Stimulated activated CD4-positive, alpha-beta T cell treated with anti-CD3 and anti-CD28 coated beads, Interleukin-2, amount 100 ng/mL, for 48 hours (primary cell): ENCODE measurements at regions not wholly inside any gene's neighbourhood (a gene's known extent, or its start where the extent isn't known, plus 50 kb on each side); places are given as distances from the start of the nearest gene placed in this dataset.

Experiments used
- DNase-seq, 2 donors: peaks; one replicate each; pipeline ENCODE4 v3.0.0-alpha.2; 2020

DNA sequence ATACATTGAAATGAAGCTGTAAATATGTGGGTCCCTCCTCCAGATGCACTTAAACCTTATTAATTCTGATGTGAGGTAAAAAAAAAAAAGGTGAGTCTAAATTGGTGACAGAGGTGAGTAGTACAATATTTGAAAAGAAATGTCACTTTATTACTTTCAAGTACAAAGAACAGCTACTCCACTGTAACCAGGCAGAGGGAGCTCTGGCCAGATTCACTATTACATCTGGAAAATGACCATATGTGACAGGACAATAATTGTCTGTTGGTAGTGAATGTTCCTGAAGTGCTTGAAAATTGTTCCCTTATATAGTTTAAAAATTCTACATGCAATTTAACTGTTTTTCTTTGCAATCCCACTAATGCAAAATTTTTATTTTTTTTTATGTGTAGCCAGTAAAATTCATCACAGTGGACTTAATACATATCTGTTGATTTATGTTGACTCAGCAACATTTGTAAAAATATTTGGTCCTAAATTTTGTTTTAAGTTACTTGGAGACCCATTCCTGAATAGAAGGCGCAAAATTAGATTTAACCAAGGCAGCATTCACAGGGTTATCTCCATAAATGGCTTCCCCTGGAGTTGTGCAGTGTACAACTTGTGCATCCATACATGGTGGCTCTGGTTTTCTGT lies 231.9 kb upstream of the TBC1D5 start:
- no peak for DNase-seq

DNA sequence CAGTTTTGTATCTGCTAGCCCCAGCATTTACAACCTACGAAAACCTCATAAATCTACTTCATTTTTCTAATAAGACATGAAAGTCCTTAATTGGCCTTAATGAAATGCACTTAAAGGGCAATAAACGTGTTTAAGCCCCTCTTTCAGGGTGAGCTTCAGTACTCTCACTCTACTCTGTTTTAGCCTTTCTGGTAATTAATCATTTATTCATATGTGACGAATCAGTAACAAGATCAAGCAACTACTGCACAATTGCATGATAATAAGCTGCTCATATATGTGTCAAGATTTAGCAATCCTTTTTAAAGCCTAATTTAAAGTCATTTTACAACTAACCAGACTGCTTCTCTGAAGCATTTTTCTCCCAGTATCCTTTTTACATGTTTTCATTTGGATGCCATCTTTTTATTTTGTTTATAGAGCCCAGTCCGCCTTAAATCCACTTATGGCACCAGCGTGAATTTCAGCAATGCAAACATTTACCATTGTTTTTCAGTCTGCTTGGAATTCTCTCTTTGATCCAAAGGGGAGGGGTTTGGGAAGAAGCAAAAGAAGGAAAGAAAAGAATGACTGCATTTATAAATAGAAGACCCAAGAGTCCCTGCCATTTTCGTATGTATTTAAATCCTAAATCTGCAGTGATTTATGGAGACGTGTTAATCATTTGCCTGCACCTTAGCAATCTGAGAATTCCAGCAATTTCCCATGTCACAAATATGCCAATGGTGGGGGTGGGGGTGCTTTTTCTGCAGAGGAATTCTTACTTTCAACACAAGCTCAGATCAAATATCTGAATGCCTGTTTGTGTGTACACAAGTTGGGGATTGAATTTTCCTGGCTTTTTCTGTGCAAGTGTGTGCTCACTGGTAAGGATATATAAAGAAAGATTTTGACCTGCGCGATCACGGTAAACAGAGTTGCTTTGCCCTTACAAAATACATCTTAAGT lies 230.8 kb upstream of the TBC1D5 start:
- DNase-seq: no peak

DNA sequence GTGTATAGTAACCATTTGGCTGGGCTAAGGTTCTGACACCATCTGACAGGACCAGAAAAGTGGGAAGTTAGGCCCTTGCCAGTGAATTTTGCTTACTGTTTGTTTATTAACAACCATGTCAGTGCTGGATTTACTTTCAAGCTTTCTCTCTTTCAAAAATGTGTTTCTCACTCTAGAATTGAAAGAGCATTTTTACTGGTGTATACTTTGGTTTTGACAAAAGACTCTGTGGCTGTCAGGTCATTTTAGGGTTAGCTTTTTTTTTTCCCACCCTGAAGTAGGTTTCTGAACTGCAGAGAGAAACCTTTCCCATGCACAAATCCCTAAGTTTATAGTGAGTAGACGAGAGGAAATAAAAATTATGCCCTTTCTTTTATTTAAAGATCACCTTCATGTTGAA lies 230.0 kb upstream of the TBC1D5 start:
- no peak for DNase-seq

DNA sequence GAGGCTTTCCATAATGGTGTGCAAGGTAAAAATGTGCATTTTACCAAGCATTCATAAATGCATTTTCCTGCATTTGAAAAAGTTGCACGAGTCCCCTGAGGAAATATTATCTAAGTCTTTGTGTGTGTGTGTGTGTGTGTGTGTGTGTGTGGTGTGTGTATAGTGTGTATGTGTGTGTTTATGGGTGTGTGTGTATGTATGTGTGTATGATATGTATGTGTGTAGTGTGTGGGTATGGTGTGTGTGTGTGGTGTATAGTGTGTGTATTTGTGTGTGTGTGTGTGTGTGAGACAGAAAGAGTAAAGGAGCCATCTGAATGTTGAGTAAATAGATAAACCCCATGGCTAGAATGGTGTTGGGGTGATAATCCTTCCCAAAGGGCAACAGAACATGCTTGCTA lies 229.6 kb upstream of the TBC1D5 start:
- DNase-seq: no peak

DNA sequence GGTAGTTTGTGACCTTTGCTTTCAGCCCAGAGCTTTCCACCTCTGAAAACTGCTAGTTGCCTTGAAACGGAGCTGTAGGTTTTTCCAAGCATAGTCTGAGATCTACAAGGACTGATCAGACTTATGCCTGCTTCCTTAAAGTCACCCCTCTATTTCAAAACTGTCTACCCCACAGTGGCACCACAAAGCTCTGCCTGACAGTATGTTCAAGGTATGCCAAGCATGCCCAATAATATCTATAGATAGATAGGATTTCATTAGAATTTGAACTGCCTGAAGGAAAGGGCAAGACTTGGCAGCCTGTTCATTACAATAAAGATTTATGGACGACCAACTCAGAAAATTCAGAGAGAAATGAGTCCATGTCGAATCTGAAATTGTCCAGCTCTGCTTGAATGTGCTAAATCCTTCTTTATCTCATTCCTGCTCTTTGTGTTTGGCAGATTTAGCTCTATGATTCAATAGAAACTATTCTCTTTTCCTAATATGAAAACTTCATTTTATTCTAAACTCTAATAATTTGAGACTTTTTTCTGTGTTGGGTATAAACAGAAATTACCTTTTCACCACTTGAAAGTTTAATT lies 227.6 kb upstream of the TBC1D5 start:
- DNase-seq: no peak

DNA sequence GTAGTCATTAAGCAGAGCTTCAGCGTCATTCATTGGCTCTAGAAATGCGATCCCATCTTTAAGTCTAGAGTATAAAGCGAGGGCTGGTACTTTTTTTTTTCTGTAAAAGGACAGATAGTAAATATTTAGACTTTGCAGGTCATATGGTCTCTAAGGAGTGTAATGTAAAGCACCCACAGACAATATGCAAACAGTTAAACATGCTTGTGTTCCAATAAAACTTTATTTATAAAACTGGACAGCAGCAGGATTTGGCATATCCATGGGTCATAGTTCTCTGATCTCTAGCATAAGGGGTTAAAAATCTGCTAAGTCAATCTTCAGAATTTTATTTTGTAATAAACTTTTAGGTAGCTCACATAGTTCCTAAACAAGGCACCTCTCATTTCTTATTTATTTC lies 226.8 kb upstream of the TBC1D5 start:
- DNase-seq: no peak

DNA sequence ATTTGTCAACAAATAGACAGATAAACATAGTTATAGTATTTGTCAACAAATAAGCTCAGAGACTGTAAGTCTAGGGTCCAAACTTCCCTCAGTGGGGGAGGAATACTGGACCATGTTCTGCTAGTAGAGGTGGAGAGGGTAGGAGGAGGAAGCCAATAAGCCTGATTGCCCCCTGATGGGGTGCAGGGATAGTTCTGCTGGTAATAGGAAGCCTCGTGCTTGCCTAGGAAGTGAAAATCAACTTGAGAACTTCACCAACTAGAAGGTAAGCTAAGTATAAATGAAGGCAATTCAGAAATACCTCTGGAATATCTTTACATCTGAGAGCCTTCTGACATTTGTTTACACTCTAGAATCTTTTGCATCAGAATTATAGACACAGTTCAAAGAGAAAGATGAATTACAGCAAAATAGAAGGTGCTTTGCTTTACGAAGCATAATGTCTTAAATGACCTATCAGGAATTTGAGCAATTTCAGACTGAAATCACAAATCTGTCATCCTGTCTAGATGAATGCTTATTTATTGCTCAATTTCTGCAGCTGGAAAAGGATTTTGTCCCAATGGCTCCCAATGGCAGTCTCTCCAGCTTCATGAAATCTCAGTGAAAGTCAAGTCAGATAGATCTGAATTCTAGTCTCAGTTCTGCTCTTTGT lies 225.6 kb upstream of the TBC1D5 start:
- DNase-seq: no peak

DNA sequence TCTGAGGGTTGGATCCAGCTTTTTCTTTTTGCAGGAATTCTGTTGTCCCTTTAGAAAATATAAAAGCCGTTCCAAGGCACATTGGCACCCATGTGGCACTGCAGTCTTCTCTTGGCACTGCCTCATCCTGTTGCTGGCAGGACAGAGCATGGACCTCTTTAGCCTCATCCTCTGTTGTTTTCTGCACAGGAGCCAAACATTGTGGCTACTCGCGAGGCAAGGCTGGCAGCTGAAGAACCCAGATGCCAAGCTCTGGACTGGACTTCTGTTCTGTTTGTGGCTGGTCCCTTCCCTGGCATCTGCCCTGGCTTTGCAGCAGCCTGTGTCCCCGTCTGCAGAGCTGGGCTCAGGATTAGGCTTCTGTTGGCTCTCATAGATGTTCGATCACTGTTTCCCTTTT lies 224.7 kb upstream of the TBC1D5 start:
- DNase-seq: no peak

DNA sequence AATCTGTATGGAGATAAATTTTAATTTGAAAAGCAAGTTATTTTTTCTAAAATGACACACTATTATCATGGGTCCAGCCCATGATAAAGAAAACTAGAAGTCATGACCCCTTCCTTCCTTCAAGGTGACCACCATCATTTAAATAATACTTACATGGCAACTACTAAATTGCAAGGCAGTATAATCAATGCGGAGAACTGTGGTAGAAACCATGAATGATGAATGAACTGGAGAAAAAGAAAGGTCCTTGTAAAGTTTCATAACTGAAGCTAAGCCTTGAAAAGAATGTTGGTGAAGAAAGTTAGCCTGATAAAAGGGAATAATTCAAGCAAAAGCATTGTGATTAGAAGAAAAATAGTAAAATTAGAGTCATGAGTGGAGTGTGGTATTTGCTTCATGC lies 222.9 kb upstream of the TBC1D5 start:
- no peak for DNase-seq

DNA sequence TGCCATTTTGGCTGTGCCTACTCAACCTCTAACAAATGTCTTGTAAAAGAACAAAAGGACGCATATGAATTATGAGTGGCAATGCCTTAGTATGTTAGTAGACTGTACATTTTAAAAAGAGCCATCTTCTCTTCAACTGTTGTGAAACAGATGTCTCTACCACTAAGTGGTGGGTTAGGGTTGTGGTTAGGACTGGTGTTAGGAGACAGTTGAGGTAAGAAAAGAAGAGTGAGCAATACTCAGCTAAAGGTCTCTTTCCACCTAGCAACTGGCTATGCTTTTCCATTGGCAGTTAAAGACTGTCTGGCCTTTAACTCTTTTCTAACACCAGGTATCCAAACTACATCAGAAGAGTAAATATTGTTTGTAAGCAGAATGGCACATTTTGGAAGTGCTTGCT lies 221.7 kb upstream of the TBC1D5 start:
- no peak for DNase-seq

DNA sequence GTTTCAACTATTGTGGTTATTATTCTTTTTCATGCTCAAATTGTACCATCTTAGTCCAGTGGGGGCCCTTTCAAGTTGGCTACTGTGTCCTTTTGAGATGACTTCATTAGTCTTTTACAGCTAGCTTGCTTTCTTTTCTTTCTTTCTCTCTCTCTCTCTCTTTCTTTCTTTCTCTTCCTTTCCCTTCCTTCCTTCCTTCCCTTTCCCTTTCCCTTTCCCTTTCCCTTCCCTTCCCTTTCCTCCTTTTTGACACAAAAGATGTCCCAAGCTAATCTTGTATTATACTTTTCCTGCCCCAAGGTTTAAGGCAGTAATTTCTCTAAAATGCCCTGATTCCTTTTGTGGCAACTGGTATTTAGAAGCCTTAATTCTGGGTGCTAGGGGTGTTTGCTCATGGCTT lies 213.0 kb upstream of the TBC1D5 start:
- DNase-seq: no peak

DNA sequence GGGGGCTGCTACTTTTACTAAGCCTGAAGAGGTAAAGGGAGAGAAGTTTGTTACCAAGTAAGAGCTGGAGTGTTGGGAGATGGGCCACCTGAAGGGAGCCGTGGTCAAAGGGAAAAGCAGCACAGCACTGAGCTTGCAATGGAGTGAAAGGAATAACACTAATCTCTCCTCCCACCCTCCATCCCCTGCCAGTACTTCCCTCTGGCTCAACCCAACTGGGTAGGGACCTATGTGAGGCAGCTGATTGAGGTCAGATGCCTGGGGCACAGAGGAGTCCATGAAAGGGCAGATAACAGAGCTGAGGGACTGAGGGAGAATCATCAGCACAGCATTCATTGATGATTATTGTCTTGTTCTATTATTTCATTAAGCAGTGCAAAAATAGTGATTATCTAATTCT lies 212.4 kb upstream of the TBC1D5 start:
- DNase-seq: no peak

DNA sequence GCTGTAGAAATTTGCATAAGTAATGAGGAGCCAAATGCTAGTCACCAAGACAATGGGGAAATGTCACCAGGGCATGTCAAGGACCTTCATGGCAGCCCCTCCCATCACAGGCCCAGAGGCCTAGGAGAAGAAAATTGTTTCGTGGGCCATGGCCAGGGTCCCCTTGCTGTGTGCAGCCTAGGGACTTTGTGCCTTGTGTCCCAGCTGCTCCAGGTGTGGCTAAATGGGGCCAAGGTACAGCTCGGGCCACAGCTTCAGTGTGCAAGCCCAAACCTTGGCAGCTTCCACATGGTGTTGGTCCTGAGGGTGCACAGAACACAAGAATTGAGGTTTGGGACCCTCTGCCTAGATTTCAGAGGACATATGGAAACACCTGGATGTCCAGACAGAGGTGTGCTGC lies 208.8 kb upstream of the TBC1D5 start:
- no peak for DNase-seq

DNA sequence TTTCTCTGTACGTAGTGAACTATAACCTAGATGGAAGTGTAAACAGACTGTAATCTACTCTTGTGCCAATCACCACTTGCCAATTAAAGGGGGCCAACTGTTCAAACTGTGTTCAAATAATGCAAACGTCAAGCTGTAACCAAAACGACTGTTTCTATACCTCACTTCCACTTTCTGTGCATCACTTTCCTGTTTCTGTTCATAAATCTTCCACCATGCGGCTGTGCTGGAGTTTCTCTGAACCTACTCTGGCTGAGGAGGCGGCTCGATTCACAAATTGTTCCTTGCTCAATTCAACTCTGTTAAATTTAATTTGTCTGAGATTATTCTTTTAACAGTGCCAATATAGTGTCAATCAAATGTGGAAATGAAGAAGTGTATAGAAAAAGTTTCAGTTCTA lies 206.7 kb upstream of the TBC1D5 start:
- no peak for DNase-seq

DNA sequence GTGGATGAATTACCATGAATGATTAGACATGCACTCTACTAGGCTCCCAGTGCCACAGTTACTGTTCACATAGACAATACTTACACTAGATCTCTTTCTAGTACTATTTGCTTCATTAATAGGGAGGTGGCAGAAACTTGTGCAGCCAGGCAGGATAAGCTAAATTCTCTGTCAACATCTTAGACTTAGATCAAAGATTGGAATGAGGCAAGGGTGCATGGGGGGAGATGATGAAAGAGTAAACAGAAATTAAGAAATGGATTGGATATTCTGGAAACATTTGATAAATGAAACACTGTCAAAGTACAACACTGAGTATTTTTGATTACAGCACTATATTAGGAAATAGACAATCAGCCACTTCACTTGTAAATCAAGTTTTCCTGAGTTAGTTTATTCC lies 205.4 kb upstream of the TBC1D5 start:
- no peak for DNase-seq

DNA sequence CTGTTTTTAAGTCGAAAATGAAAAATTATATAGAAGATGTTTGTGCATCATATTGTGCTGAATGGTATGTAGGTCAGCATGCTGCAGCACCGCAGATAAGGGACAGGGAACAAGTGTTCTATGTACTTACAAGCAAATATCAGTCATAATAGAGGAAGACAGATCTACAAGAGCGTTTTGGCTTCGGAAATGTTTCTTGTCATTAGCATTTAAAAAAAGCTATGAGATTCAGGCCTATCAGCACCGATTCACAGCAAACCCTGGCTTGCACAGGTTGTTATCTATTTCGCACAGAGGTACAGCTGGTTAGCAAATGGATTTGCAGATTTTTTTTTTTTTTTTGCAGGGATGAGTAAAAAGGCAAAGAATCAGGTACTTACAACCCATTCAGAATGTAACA lies 204.2 kb upstream of the TBC1D5 start:
- DNase-seq: no peak

DNA sequence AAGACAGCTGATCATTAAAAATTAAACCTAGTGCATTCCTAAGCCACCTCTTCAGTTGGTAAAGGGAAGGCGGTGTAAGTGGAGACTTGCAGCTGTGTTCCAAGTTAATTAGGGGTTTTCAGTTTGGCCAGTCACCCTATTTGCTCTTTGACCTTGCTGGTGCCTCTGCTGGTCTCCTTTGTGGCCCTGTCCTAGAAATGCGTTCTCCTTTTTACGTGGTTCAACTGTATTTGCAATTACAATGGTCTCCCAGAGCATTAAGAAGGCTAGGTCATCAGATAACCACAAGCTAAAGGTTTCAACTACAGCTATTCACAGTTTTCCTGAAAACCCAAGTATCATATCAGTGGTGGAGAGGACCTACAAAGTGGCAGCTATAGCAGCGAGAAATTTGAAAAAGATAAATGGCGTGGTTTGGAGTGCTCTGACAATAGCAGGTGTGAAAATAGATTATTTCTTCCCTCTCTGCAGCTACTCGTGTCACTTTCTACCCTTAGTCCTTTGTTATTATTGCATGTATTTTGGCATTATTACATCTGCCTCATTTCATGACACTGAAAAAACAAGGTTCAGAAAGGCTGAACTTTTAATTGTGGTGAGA lies 203.5 kb upstream of the TBC1D5 start:
- no peak for DNase-seq

DNA sequence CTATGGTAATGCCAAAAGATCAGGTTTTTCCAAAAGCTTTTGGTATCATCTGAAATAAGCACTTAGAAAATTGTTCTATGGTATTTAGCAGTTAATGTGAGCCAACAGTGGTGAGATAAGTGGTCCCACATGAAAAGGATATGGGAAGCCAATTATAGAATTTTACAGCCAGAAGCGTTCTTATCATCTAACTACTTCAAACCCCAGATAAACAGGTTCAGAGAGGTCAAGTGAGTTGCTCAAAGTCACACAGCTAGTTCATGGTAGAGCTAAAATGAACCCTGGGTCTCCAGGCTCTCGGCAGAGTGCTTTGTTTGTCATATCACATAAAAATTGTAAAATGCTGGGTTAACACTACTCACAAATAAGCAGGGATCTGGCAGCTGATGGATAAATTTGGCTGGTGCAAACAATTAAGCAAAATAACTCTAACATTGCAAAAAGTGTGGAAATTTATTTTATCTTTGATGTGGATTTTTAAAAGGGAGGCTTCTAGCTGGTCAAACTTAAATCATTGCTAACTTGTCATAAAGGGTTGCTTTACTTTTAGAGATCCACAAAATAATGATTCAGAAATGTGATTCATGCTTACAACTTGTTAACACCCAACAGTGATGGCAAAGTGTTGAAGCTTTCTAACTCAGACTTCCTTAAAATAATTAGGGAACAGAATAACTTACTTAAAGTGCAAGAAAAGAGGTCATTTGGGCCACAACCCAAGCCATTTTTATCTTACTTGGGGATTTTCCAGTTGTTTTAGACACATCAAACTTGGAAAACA lies 202.8 kb upstream of the TBC1D5 start:
- DNase-seq: no peak

DNA sequence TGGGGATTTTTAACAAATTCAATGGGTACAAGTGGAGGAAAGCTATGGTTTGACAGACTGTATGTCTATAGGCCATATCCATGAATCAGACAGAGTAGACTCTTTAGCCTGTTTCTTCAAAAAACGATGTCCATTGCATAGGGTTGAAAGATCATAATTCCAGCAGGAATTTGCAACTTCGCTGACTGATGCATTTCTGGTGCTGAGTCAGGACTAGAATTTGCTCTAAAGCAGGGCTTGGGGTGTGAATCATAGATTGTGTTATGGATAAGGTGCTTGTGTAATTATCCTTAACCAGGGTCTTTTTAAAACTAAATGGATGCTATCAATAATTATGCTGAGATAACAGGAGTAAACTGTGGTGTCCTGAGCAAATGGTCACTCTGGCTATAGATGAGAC lies 200.4 kb upstream of the TBC1D5 start:
- DNase-seq: no peak

DNA sequence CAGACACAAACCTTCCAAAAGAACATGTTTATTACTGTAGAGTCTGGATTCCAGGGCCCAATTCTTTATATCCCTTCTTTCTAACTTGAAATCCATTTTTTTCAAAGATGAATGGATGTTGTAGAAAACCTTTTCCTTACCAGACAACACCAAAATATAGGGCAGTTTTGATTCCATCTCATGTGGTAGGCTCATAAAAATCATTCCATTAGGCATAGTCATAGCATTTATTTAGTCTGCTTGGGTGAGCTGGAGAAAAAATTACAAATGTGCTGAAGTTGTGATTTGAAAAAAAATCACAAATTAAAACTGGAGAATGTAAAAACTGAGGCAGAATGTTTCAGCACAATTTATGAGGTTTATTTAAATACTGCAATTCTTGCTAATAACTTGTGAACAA lies 199.3 kb upstream of the TBC1D5 start:
- no peak for DNase-seq

DNA sequence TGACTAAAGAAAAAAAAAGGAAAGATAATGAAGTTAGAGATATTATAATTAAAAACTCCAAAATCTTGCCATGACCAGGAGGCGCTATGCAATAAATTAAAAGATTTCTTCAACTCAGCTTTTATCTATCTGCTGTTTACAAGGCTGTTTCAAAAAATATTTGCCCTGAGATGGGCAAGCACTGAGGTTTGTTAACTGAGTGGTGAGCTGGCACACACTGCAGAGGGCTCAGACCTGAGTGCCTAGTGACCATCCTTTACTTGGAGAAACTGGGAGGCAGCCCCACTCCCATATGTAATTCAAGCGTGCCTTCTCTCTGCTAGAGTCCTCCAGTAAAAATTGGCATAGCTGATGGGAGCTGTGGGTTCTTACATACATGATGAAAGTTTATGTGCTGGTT lies 198.7 kb upstream of the TBC1D5 start:
- DNase-seq: no peak

DNA sequence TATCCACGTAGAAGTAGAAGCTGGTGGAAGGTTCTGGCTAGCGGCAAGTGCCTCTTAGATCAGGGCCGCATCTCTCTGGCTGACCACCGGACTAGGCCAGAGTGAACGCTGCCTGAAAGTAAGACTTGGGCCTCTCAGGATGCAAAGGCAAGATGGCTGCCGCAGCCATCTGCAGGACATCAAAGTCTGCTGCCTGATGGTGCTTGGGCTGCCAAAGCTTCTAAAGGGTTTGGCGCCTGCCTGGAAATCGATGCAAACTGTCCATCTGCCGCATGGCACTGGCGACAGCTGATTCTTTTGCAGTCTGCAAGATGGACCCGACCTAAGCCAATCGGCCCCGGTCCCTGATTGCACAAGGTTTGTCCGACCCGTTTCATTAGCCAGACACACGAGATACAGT lies 196.7 kb upstream of the TBC1D5 start:
- DNase-seq: no peak

DNA sequence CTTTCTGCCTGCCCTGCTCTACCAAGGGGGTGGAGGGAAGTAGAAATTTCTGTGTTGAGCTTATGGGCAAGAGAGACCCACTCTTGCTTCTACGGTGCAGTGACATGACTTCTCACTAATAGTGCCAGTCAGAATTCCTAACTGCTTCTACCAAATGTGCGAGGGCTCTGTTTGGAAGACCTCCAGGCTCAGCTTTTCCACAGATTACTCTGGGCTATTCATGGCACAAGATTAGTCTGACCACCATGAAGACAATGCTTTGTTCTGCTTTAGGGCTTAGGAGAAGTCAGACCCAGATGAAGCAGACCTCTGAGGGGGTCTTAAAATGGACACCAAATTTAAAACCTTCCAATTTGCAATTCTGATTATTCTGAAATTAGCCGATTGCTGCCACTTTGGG lies 195.9 kb upstream of the TBC1D5 start:
- no peak for DNase-seq
